Skeletal muscle satellite cell (primary cell): ENCODE measurements at regions not wholly inside any gene's neighbourhood (a gene's known extent, or its start where the extent isn't known, plus 50 kb on each side); places are given as distances from the start of the nearest gene placed in this dataset.

Experiments
- H3K27me3 ChIP-seq: 2 replicates; pipeline ENCODE4 v1.7.0; 2013; ENCODE audit warnings: low read length; ENCODE audit not compliant: control insufficient read depth, insufficient read depth
- H3K36me3 ChIP-seq: 2 replicates; pipeline ENCODE4 v1.7.0; 2013; ENCODE audit warnings: mild to moderate bottlenecking, control low read depth, low read length; ENCODE audit not compliant: insufficient read depth
- H3K4me1 ChIP-seq: 2 replicates; pipeline ENCODE4 v1.7.0; 2013; ENCODE audit warnings: low read length; ENCODE audit not compliant: control insufficient read depth, insufficient read depth
- H3K4me2 ChIP-seq: 2 replicates; pipeline ENCODE4 v1.7.0; 2013; ENCODE audit warnings: mild to moderate bottlenecking, low read length
- H3K4me3 ChIP-seq: 2 replicates; pipeline ENCODE4 v1.7.0; 2013; ENCODE audit warnings: low read length
- H3K9ac ChIP-seq: 2 replicates; pipeline ENCODE4 v1.7.0; 2013; ENCODE audit warnings: mild to moderate bottlenecking, low read depth, low read length, moderate library complexity
- H3K9me3 ChIP-seq: replicated peaks from 2 replicates; pipeline ENCODE4 v1.7.0; 2013; ENCODE audit warnings: mild to moderate bottlenecking, control low read depth, low read length

GRCh38 chr2:156031121-156031520 is 301.4 kb downstream of the NR4A2 start:
- H3K9me3 ChIP-seq = no peaks in the 10 kb centered on the region
- no peaks in the 10 kb centered on the region for H3K27me3 ChIP-seq
- H3K4me1 ChIP-seq = no peaks in the 10 kb centered on the region
- no peak overlapping the region for H3K4me2 ChIP-seq
- H3K9ac ChIP-seq = no peak overlapping the region
- H3K36me3 ChIP-seq = no peaks in the 10 kb centered on the region
- no peak overlapping the region for H3K4me3 ChIP-seq

GRCh38 chr2:156023229-156023869 is 309.2 kb downstream of the NR4A2 start:
- no peaks in the 10 kb centered on the region for H3K9me3 ChIP-seq
- no peaks in the 10 kb centered on the region for H3K4me1 ChIP-seq
- no peaks in the 10 kb centered on the region for H3K36me3 ChIP-seq
- no peak overlapping the region for H3K4me2 ChIP-seq
- no peaks in the 10 kb centered on the region for H3K27me3 ChIP-seq
- no peak overlapping the region for H3K9ac ChIP-seq
- no peak overlapping the region for H3K4me3 ChIP-seq

GRCh38 chr2:156021146-156022040 is 311.1 kb downstream of the NR4A2 start:
- H3K4me2 ChIP-seq = no peak overlapping the region
- no peaks in the 10 kb centered on the region for H3K27me3 ChIP-seq
- no peak overlapping the region for H3K4me3 ChIP-seq
- H3K9me3 ChIP-seq = no peaks in the 10 kb centered on the region
- no peak overlapping the region for H3K9ac ChIP-seq
- no peaks in the 10 kb centered on the region for H3K36me3 ChIP-seq
- no peaks in the 10 kb centered on the region for H3K4me1 ChIP-seq

GRCh38 chr2:156019341-156019740 is 313.2 kb downstream of the NR4A2 start:
- Histone ChIP-seq H3K4me3 (no peak overlapping the region), H3K4me1 (no peaks in the 10 kb centered on the region), H3K9ac (no peak overlapping the region), H3K36me3 (no peaks in the 10 kb centered on the region), H3K9me3 (no peaks in the 10 kb centered on the region), H3K4me2 (no peak overlapping the region), H3K27me3 (no peaks in the 10 kb centered on the region)

GRCh38 chr2:156017341-156017885 is 315.1 kb downstream of the NR4A2 start:
- Histone ChIP-seq H3K36me3 (no peaks in the 10 kb centered on the region), H3K27me3 (no peaks in the 10 kb centered on the region), H3K9ac (no peak overlapping the region), H3K4me1 (no peaks in the 10 kb centered on the region), H3K9me3 (no peaks in the 10 kb centered on the region), H3K4me2 (no peak overlapping the region), H3K4me3 (no peak overlapping the region)

- Histone ChIP-seq H3K27me3 (no peaks in the 10 kb centered on the region), H3K4me1 (no peaks in the 10 kb centered on the region), H3K4me3 (no peak overlapping the region), H3K36me3 (no peaks in the 10 kb centered on the region), H3K9ac (no peak overlapping the region), H3K4me2 (no peak overlapping the region), H3K9me3 (no peaks in the 10 kb centered on the region)
Observed at GRCh38 chr2:156009293-156009692, 323.2 kb downstream of the NR4A2 start.

GRCh38 chr2:156006721-156007618 is 325.6 kb downstream of the NR4A2 start:
- Histone ChIP-seq H3K27me3 (no peaks in the 10 kb centered on the region), H3K36me3 (no peaks in the 10 kb centered on the region), H3K9ac (no peak overlapping the region), H3K4me3 (no peak overlapping the region), H3K9me3 (no peaks in the 10 kb centered on the region), H3K4me1 (no peaks in the 10 kb centered on the region), H3K4me2 (no peak overlapping the region)

- Histone ChIP-seq H3K9ac (no peak overlapping the region), H3K4me1 (no peaks in the 10 kb centered on the region), H3K4me2 (no peak overlapping the region), H3K4me3 (no peak overlapping the region), H3K27me3 (no peaks in the 10 kb centered on the region), H3K9me3 (no peaks in the 10 kb centered on the region), H3K36me3 (no peaks in the 10 kb centered on the region)
Observed at GRCh38 chr2:156005999-156006712, 326.4 kb downstream of the NR4A2 start.

- Histone ChIP-seq H3K9ac (no peak overlapping the region), H3K4me2 (no peak overlapping the region), H3K9me3 (no peaks in the 10 kb centered on the region), H3K4me1 (no peaks in the 10 kb centered on the region), H3K4me3 (no peak overlapping the region), H3K36me3 (no peaks in the 10 kb centered on the region), H3K27me3 (no peaks in the 10 kb centered on the region)
Observed at GRCh38 chr2:156005531-156005930, 327.0 kb downstream of the NR4A2 start.

- H3K9me3 ChIP-seq = no peaks in the 10 kb centered on the region
- H3K4me3 ChIP-seq = no peak overlapping the region
- H3K36me3 ChIP-seq = no peaks in the 10 kb centered on the region
- H3K27me3 ChIP-seq = no peaks in the 10 kb centered on the region
- no peak overlapping the region for H3K9ac ChIP-seq
- no peak overlapping the region for H3K4me2 ChIP-seq
- no peaks in the 10 kb centered on the region for H3K4me1 ChIP-seq
Observed at GRCh38 chr2:156004459-156004858, 328.1 kb downstream of the NR4A2 start.
